ENCODE measurements at regions not wholly inside any gene's neighbourhood (a gene's known extent, or its start where the extent isn't known, plus 50 kb on each side); places are given as distances from the start of the nearest gene placed in this dataset.

- no peaks in the 10 kb centered on the region for H3K36me3 ChIP-seq (ENCODE audit: control insufficient read depth in 2 of 3, insufficient read depth in 3 of 3, low read length in 3 of 3)
- H3K9me3 ChIP-seq (ENCODE audit: control insufficient read depth in 2 of 3, low read length in 3 of 3): no peaks in the 10 kb centered on the region
- no peak overlapping the region for H3K4me3 ChIP-seq (ENCODE audit: low read length)
- ChIA-PET CTCF (no interaction called here), POLR2A (no interaction called here)
- Mint-ChIP-seq H3K27me3 (peaks cover 0 to 3% (median 0%) of the 10 kb centered on the region in 5 donors), H3K27ac (no peak overlapping the region), H3K4me3 (no peak overlapping the region), H3K36me3 (no peaks in the 10 kb centered on the region), H3K9me3 (no peaks in the 10 kb centered on the region), H3K4me1 (peaks cover 0 to 5% (median 0%) of the 10 kb centered on the region in 7 donors)
- no peak for ATAC-seq
- intact Hi-C loops (cut with micrococcal nuclease): loop anchor here in 1 of 2 donors (5.0 kb wide), 1 partner anchor 777 kb away; no protein-coding TSS in a partner anchor
- no peaks in the 10 kb centered on the region for H3K4me1 ChIP-seq (ENCODE audit: control insufficient read depth in 2 of 2, insufficient read depth in 2 of 2, low read length in 2 of 2)
- no peak overlapping the region for H3K27ac ChIP-seq (ENCODE audit: low read depth, low read length)
- DNase-seq: no peak
- no peaks in the 10 kb centered on the region for H3K27me3 ChIP-seq (ENCODE audit: control insufficient read depth in 2 of 2, insufficient read depth in 2 of 2, low read length in 2 of 2)
Measured at GRCh38 chr5:58074717-58075116, 385.2 kb downstream of the PLK2 start.

GRCh38 chr5:58074222-58074621 is 385.7 kb downstream of the PLK2 start:
- Mint-ChIP-seq H3K27me3 (peaks cover 0 to 3% (median 0%) of the 10 kb centered on the region in 5 donors), H3K4me1 (peaks cover 0 to 5% (median 0%) of the 10 kb centered on the region in 7 donors), H3K9me3 (no peaks in the 10 kb centered on the region), H3K4me3 (no peak overlapping the region), H3K36me3 (no peaks in the 10 kb centered on the region), H3K27ac (no peak overlapping the region)
- Histone ChIP-seq H3K4me3 (ENCODE audit: low read length) (no peak overlapping the region), H3K36me3 (ENCODE audit: control insufficient read depth in 2 of 3, insufficient read depth in 3 of 3, low read length in 3 of 3) (no peaks in the 10 kb centered on the region), H3K9me3 (ENCODE audit: control insufficient read depth in 2 of 3, low read length in 3 of 3) (no peaks in the 10 kb centered on the region), H3K27me3 (ENCODE audit: control insufficient read depth in 2 of 2, insufficient read depth in 2 of 2, low read length in 2 of 2) (no peaks in the 10 kb centered on the region), H3K27ac (ENCODE audit: low read depth, low read length) (no peak overlapping the region), H3K4me1 (ENCODE audit: control insufficient read depth in 2 of 2, insufficient read depth in 2 of 2, low read length in 2 of 2) (no peaks in the 10 kb centered on the region)
- ChIA-PET POLR2A (no interaction called here), CTCF (interaction anchor here (0.6 kb wide), 1 partner anchor 36 kb away, joined by 3 read pairs; no protein-coding TSS in a partner anchor)
- ATAC-seq (no peak), DNase-seq (no peak)
- intact Hi-C loops (cut with micrococcal nuclease): loop anchor here in 1 of 2 donors (5.0 kb wide), 1 partner anchor 777 kb away; no protein-coding TSS in a partner anchor

- no peak for DNase-seq
- Mint-ChIP-seq H3K4me3 (no peak overlapping the region), H3K27me3 (peaks cover 0 to 3% (median 0%) of the 10 kb centered on the region in 5 donors), H3K4me1 (peaks cover 0 to 5% (median 0%) of the 10 kb centered on the region in 7 donors), H3K27ac (no peak overlapping the region), H3K36me3 (no peaks in the 10 kb centered on the region), H3K9me3 (peaks cover 0 to 2% (median 0%) of the 10 kb centered on the region in 11 donors)
- H3K36me3 ChIP-seq (ENCODE audit: control insufficient read depth in 2 of 3, insufficient read depth in 3 of 3, low read length in 3 of 3): no peaks in the 10 kb centered on the region
- no peaks in the 10 kb centered on the region for H3K4me1 ChIP-seq (ENCODE audit: control insufficient read depth in 2 of 2, insufficient read depth in 2 of 2, low read length in 2 of 2)
- no peak overlapping the region for H3K27ac ChIP-seq (ENCODE audit: low read depth, low read length)
- H3K27me3 ChIP-seq (ENCODE audit: control insufficient read depth in 2 of 2, insufficient read depth in 2 of 2, low read length in 2 of 2): no peaks in the 10 kb centered on the region
- CTCF ChIA-PET: no interaction called here
- no peak overlapping the region for H3K4me3 ChIP-seq (ENCODE audit: low read length)
- ATAC-seq: no peak
- H3K9me3 ChIP-seq (ENCODE audit: control insufficient read depth in 2 of 3, low read length in 3 of 3): no peaks in the 10 kb centered on the region
- intact Hi-C loops (cut with micrococcal nuclease): loop anchor here in 1 of 2 donors (5.0 kb wide), 1 partner anchor 776 kb away; no protein-coding TSS in a partner anchor
- POLR2A ChIA-PET: no interaction called here
Measured at GRCh38 chr5:58073243-58073642, 386.6 kb downstream of the PLK2 start.

- Mint-ChIP-seq H3K4me3 (peak overlapping the region in 3 of 10 donors; percentile 5 to 30 (median 28)), H3K9me3 (peaks cover 0 to 5% (median 0%) of the 10 kb centered on the region in 11 donors), H3K27ac (no peak overlapping the region), H3K4me1 (peaks cover 0 to 5% (median 0%) of the 10 kb centered on the region in 7 donors), H3K36me3 (no peaks in the 10 kb centered on the region), H3K27me3 (peaks cover 0 to 3% (median 0%) of the 10 kb centered on the region in 5 donors)
- no peak for DNase-seq
- Histone ChIP-seq H3K4me1 (ENCODE audit: control insufficient read depth in 2 of 2, insufficient read depth in 2 of 2, low read length in 2 of 2) (no peaks in the 10 kb centered on the region), H3K4me3 (ENCODE audit: low read length) (no peak overlapping the region), H3K9me3 (ENCODE audit: control insufficient read depth in 2 of 3, low read length in 3 of 3) (no peaks in the 10 kb centered on the region), H3K36me3 (ENCODE audit: control insufficient read depth in 2 of 3, insufficient read depth in 3 of 3, low read length in 3 of 3) (no peaks in the 10 kb centered on the region), H3K27ac (ENCODE audit: low read depth, low read length) (no peak overlapping the region), H3K27me3 (ENCODE audit: control insufficient read depth in 2 of 2, insufficient read depth in 2 of 2, low read length in 2 of 2) (no peaks in the 10 kb centered on the region)
- intact Hi-C loops (cut with micrococcal nuclease): loop anchor here in 1 of 2 donors (5.0 kb wide), 1 partner anchor 775 kb away; no protein-coding TSS in a partner anchor
- CTCF ChIA-PET: no interaction called here
- ATAC-seq: no peak
- POLR2A ChIA-PET: no interaction called here
Measured at GRCh38 chr5:58072300-58072965, 387.5 kb downstream of the PLK2 start.

- ChIA-PET CTCF (no interaction called here), POLR2A (no interaction called here)
- intact Hi-C loops (cut with micrococcal nuclease): loop anchor here in 1 of 2 donors (5.0 kb wide), 1 partner anchor 774 kb away; no protein-coding TSS in a partner anchor
Measured at GRCh38 chr5:58071566-58071965, 388.3 kb downstream of the PLK2 start.

GRCh38 chr5:58069846-58070245 is 390.0 kb downstream of the PLK2 start:
- Mint-ChIP-seq H3K27ac (no peak overlapping the region), H3K9me3 (peaks cover 0 to 5% (median 0%) of the 10 kb centered on the region in 11 donors), H3K27me3 (no peaks in the 10 kb centered on the region), H3K4me3 (no peak overlapping the region), H3K36me3 (no peaks in the 10 kb centered on the region), H3K4me1 (peaks cover 0 to 5% (median 0%) of the 10 kb centered on the region in 7 donors)
- Histone ChIP-seq H3K27me3 (ENCODE audit: control insufficient read depth in 2 of 2, insufficient read depth in 2 of 2, low read length in 2 of 2) (no peaks in the 10 kb centered on the region), H3K36me3 (ENCODE audit: control insufficient read depth in 2 of 3, insufficient read depth in 3 of 3, low read length in 3 of 3) (no peaks in the 10 kb centered on the region), H3K4me3 (ENCODE audit: low read length) (no peak overlapping the region), H3K4me1 (ENCODE audit: control insufficient read depth in 2 of 2, insufficient read depth in 2 of 2, low read length in 2 of 2) (no peaks in the 10 kb centered on the region), H3K27ac (ENCODE audit: low read depth, low read length) (no peak overlapping the region), H3K9me3 (ENCODE audit: control insufficient read depth in 2 of 3, low read length in 3 of 3) (no peaks in the 10 kb centered on the region)
- POLR2A ChIA-PET: no interaction called here
- intact Hi-C loops (cut with micrococcal nuclease): loop anchor here in 1 of 2 donors (5.0 kb wide), 1 partner anchor 773 kb away; no protein-coding TSS in a partner anchor
- CTCF ChIA-PET: no interaction called here
- DNase-seq (no peak), ATAC-seq (no peak)

More at GRCh38 chr5:58071566-58071965, 388.3 kb downstream of the PLK2 start:
- peaks cover 0 to 5% (median 0%) of the 10 kb centered on the region in 7 donors for H3K4me1 Mint-ChIP-seq
- H3K27ac Mint-ChIP-seq: no peak overlapping the region
- ATAC-seq (no peak), DNase-seq (no peak)
- peaks cover 0 to 5% (median 0%) of the 10 kb centered on the region in 11 donors for H3K9me3 Mint-ChIP-seq
- H3K4me3 ChIP-seq (ENCODE audit: low read length): no peak overlapping the region
- H3K4me3 Mint-ChIP-seq: no peak overlapping the region
- H3K36me3 Mint-ChIP-seq: no peaks in the 10 kb centered on the region
- no peaks in the 10 kb centered on the region for H3K36me3 ChIP-seq (ENCODE audit: control insufficient read depth in 2 of 3, insufficient read depth in 3 of 3, low read length in 3 of 3)
- peaks cover 0 to under 1% (median 0%) of the 10 kb centered on the region in 5 donors for H3K27me3 Mint-ChIP-seq
- no peak overlapping the region for H3K27ac ChIP-seq (ENCODE audit: low read depth, low read length)
- H3K4me1 ChIP-seq (ENCODE audit: control insufficient read depth in 2 of 2, insufficient read depth in 2 of 2, low read length in 2 of 2): no peaks in the 10 kb centered on the region
- no peaks in the 10 kb centered on the region for H3K27me3 ChIP-seq (ENCODE audit: control insufficient read depth in 2 of 2, insufficient read depth in 2 of 2, low read length in 2 of 2)
- H3K9me3 ChIP-seq (ENCODE audit: control insufficient read depth in 2 of 3, low read length in 3 of 3): no peaks in the 10 kb centered on the region

All from naive thymus-derived CD4-positive, alpha-beta T cell (primary cell).